Mesendoderm (in vitro differentiated cells): ENCODE measurements at regions not wholly inside any gene's neighbourhood (a gene's known extent, or its start where the extent isn't known, plus 50 kb on each side); places are given as distances from the start of the nearest gene placed in this dataset.

Source experiments
- DNase-seq: peaks from one replicate; pipeline ENCODE4 v3.0.0; 2013
- H2AK5ac ChIP-seq: 2 replicates; pipeline ENCODE4 v1.6.1; 2013; ENCODE audit warnings: low read length, inconsistent platforms
- H2BK120ac ChIP-seq: 2 replicates; pipeline ENCODE4 v1.6.1; 2013; ENCODE audit warnings: low read depth, mild to moderate bottlenecking, low read length, moderate library complexity, mixed read lengths
- H2BK15ac ChIP-seq: replicated peaks from 2 replicates; pipeline ENCODE4 v1.6.1; 2013; ENCODE audit warnings: low read depth, mild to moderate bottlenecking, moderate library complexity
- H2BK5ac ChIP-seq: 2 replicates; pipeline ENCODE4 v1.6.1; 2013; ENCODE audit warnings: low read length, inconsistent platforms
- H3K18ac ChIP-seq: 2 replicates; pipeline ENCODE4 v1.6.1; 2013; ENCODE audit warnings: mild to moderate bottlenecking, low read length, mixed read lengths
- H3K23ac ChIP-seq: one replicate; pipeline ENCODE4 v1.6.1; 2013; ENCODE audit warnings: low read length
- H3K27ac ChIP-seq: 2 replicates; pipeline ENCODE4 v1.5.1; 2013; ENCODE audit warnings: low read depth, mild to moderate bottlenecking, inconsistent platforms, low read length, moderate library complexity
- H3K27me3 ChIP-seq: 2 replicates; pipeline ENCODE4 v1.6.1; 2013; ENCODE audit warnings: low read length, control low read depth, mild to moderate bottlenecking, inconsistent platforms; ENCODE audit not compliant: insufficient read depth, poor library complexity
- H3K36me3 ChIP-seq: 2 replicates; pipeline ENCODE4 v1.6.1; 2013; ENCODE audit warnings: low read length, inconsistent platforms; ENCODE audit not compliant: control insufficient read depth, insufficient read depth
- H3K4ac ChIP-seq: one replicate; pipeline ENCODE4 v1.6.1; 2013; ENCODE audit warnings: low read depth, mild to moderate bottlenecking, low read length, moderate library complexity
- H3K4me1 ChIP-seq: 2 replicates; pipeline ENCODE4 v1.6.1; 2013; ENCODE audit warnings: low read depth, low read length, inconsistent platforms; ENCODE audit not compliant: control insufficient read depth
- H3K4me2 ChIP-seq: 2 replicates; pipeline ENCODE4 v1.6.1; 2013; ENCODE audit warnings: low read length
- H3K4me3 ChIP-seq: 2 replicates; pipeline ENCODE4 v1.5.1; 2013; ENCODE audit warnings: mild to moderate bottlenecking, low read length
- H3K56ac ChIP-seq: one replicate; pipeline ENCODE4 v1.6.1; 2013; ENCODE audit warnings: low read length
- H3K79me1 ChIP-seq: 2 replicates; pipeline ENCODE4 v1.6.1; 2013; ENCODE audit warnings: low read length, inconsistent platforms
- H3K79me2 ChIP-seq: 2 replicates; pipeline ENCODE4 v1.6.1; 2013; ENCODE audit warnings: mild to moderate bottlenecking, low read length; ENCODE audit not compliant: control insufficient read depth, insufficient read depth
- H3K9ac ChIP-seq: 2 replicates; pipeline ENCODE4 v1.6.1; 2013; ENCODE audit warnings: low read length, inconsistent platforms
- H4K5ac ChIP-seq: one replicate; pipeline ENCODE4 v1.6.1; 2013; ENCODE audit warnings: low read length
- H4K8ac ChIP-seq: one replicate; pipeline ENCODE4 v1.6.1; 2013; ENCODE audit warnings: low read depth, mild to moderate bottlenecking, control low read depth, low read length, moderate library complexity
- WGBS: extraction: QIAGEN DNeasy Blood & Tissue Kit; methylation state at CpG from one replicate; pipeline ENCODE4 v1.1.7; 2013; ENCODE audit warnings: low lambda C conversion rate, missing lambda C conversion rate; ENCODE audit not compliant: insufficient coverage; ENCODE audit errors: extremely low coverage; 5-methylcytosine and 5-hydroxymethylcytosine counted together

- H3K9ac ChIP-seq: no peak overlapping the region
- no CpG with 5 or more reads among the region's 6 CpGs for WGBS
- no peak overlapping the region for H2BK15ac ChIP-seq
- H3K79me2 ChIP-seq: no peaks in the 10 kb centered on the region
- H3K4me2 ChIP-seq: no peak overlapping the region
- H3K4me3 ChIP-seq: no peak overlapping the region
- no peak overlapping the region for H2AK5ac ChIP-seq
- H3K27me3 ChIP-seq: no peaks in the 10 kb centered on the region
- H3K79me1 ChIP-seq: no peaks in the 10 kb centered on the region
- H3K23ac ChIP-seq: no peak overlapping the region
- no peak overlapping the region for H2BK5ac ChIP-seq
- no peak overlapping the region for H2BK120ac ChIP-seq
- H3K36me3 ChIP-seq: no peaks in the 10 kb centered on the region
- H4K5ac ChIP-seq: no peak overlapping the region
- no peak overlapping the region for H3K27ac ChIP-seq
- H4K8ac ChIP-seq: no peak overlapping the region
- H3K18ac ChIP-seq: no peak overlapping the region
- no peak overlapping the region for H3K56ac ChIP-seq
- H3K4me1 ChIP-seq: no peaks in the 10 kb centered on the region
- no peak for DNase-seq
- no peak overlapping the region for H3K4ac ChIP-seq
Measured at GRCh38 chr2:8393506-8393905, 288.4 kb upstream of the ID2 start.

- Histone ChIP-seq H3K4me1 (no peaks in the 10 kb centered on the region), H3K79me2 (no peaks in the 10 kb centered on the region), H4K8ac (no peak overlapping the region), H3K4ac (no peak overlapping the region), H2BK120ac (no peak overlapping the region), H3K27ac (no peak overlapping the region), H2BK5ac (no peak overlapping the region), H3K4me3 (no peak overlapping the region), H3K18ac (no peak overlapping the region), H2AK5ac (no peak overlapping the region), H3K4me2 (no peak overlapping the region), H3K23ac (no peak overlapping the region), H3K56ac (no peak overlapping the region), H2BK15ac (no peak overlapping the region), H3K27me3 (no peaks in the 10 kb centered on the region), H3K36me3 (no peaks in the 10 kb centered on the region), H3K9ac (no peak overlapping the region), H4K5ac (no peak overlapping the region), H3K79me1 (no peaks in the 10 kb centered on the region)
- DNase-seq: no peak
- no CpG with 5 or more reads among the region's 5 CpGs for WGBS
Measured at GRCh38 chr2:8394131-8394530, 287.7 kb upstream of the ID2 start.

- H3K36me3 ChIP-seq: no peaks in the 10 kb centered on the region
- no peak overlapping the region for H3K23ac ChIP-seq
- H3K9ac ChIP-seq: no peak overlapping the region
- H3K4me2 ChIP-seq: no peak overlapping the region
- H4K5ac ChIP-seq: no peak overlapping the region
- H2BK120ac ChIP-seq: no peak overlapping the region
- H3K79me1 ChIP-seq: no peaks in the 10 kb centered on the region
- DNase-seq: no peak
- no peaks in the 10 kb centered on the region for H3K27me3 ChIP-seq
- no peak overlapping the region for H4K8ac ChIP-seq
- H3K4me3 ChIP-seq: no peak overlapping the region
- no peak overlapping the region for H2BK5ac ChIP-seq
- WGBS: no CpG with 5 or more reads among the region's 9 CpGs
- H2BK15ac ChIP-seq: no peak overlapping the region
- no peak overlapping the region for H2AK5ac ChIP-seq
- no peak overlapping the region for H3K4ac ChIP-seq
- no peak overlapping the region for H3K56ac ChIP-seq
- no peaks in the 10 kb centered on the region for H3K4me1 ChIP-seq
- H3K18ac ChIP-seq: no peak overlapping the region
- no peaks in the 10 kb centered on the region for H3K79me2 ChIP-seq
- H3K27ac ChIP-seq: no peak overlapping the region
Measured at GRCh38 chr2:8394569-8395359, 287.1 kb upstream of the ID2 start.

- Histone ChIP-seq H3K36me3 (no peaks in the 10 kb centered on the region), H3K4me3 (no peak overlapping the region), H2BK15ac (no peak overlapping the region), H2AK5ac (no peak overlapping the region), H3K9ac (no peak overlapping the region), H2BK120ac (no peak overlapping the region), H3K4me2 (no peak overlapping the region), H3K27me3 (no peaks in the 10 kb centered on the region), H2BK5ac (no peak overlapping the region), H4K8ac (no peak overlapping the region), H3K4ac (no peak overlapping the region), H4K5ac (no peak overlapping the region), H3K18ac (no peak overlapping the region), H3K23ac (no peak overlapping the region), H3K79me2 (no peaks in the 10 kb centered on the region), H3K56ac (no peak overlapping the region), H3K4me1 (no peaks in the 10 kb centered on the region), H3K27ac (no peak overlapping the region), H3K79me1 (no peaks in the 10 kb centered on the region)
- WGBS: no CpG with 5 or more reads among the region's 1 CpG
- no peak for DNase-seq
Measured at GRCh38 chr2:8395718-8396117, 286.1 kb upstream of the ID2 start.

- DNase-seq: no peak
- H3K27me3 ChIP-seq: no peaks in the 10 kb centered on the region
- no peak overlapping the region for H3K18ac ChIP-seq
- no peak overlapping the region for H3K4ac ChIP-seq
- H2BK120ac ChIP-seq: no peak overlapping the region
- no peak overlapping the region for H3K4me3 ChIP-seq
- H4K8ac ChIP-seq: no peak overlapping the region
- no peak overlapping the region for H2AK5ac ChIP-seq
- no peak overlapping the region for H4K5ac ChIP-seq
- H3K56ac ChIP-seq: no peak overlapping the region
- no peaks in the 10 kb centered on the region for H3K4me1 ChIP-seq
- H3K9ac ChIP-seq: no peak overlapping the region
- no peak overlapping the region for H3K23ac ChIP-seq
- no peak overlapping the region for H2BK5ac ChIP-seq
- no peak overlapping the region for H3K27ac ChIP-seq
- no peaks in the 10 kb centered on the region for H3K36me3 ChIP-seq
- no peaks in the 10 kb centered on the region for H3K79me1 ChIP-seq
- H2BK15ac ChIP-seq: no peak overlapping the region
- H3K79me2 ChIP-seq: no peaks in the 10 kb centered on the region
- H3K4me2 ChIP-seq: no peak overlapping the region
- WGBS: no CpG with 5 or more reads among the region's 13 CpGs
Measured at GRCh38 chr2:8398040-8398668, 283.7 kb upstream of the ID2 start.
